GM21619 (cell line): ENCODE measurements at regions not wholly inside any gene's neighbourhood (a gene's known extent, or its start where the extent isn't known, plus 50 kb on each side); places are given as distances from the start of the nearest gene placed in this dataset.
"Not testable (repeated sequence)": the region's sequence is repeated elsewhere in the genome, so short reads cannot be mapped to it uniquely, and the experiment has no call there.

Experiments
- ATAC-seq: cut with Tn5 transposase; IDR thresholded peaks from one replicate; pipeline ENCODE4 v1.9.1; 2021; ENCODE audit not compliant: unreplicated experiment

- ATAC-seq, result no peak
Observed at GRCh38 chr7:149683181-149683580, 90.2 kb downstream of the ZNF467 start.

DNA sequence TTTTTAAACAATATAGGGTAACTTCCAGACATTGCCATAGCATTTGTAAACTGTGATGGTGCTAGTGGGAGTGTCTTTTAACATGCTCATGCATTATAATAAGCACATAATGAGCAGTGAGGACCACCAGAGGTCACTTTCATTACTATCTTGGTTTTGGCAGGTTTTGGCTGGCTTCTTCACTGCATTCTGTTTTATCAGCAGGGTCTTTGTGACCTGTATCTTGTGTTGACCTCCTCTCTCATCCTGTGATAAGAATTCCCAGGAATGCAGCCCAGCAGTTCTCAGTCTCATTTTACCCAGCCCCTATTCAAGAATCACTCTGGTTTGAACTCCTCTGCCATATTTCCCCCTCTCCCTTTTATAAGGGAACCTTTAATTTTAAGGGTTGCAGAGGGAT is 91.3 kb downstream of the ZNF467 start:
- no peak for ATAC-seq

GRCh38 chr7:149681274-149681673 is 92.1 kb downstream of the ZNF467 start:
- ATAC-seq, result no peak

- ATAC-seq, result no peak
Observed at GRCh38 chr7:149680331-149681025, 92.9 kb downstream of the ZNF467 start.

GRCh38 chr7:149674728-149675385 is 98.5 kb downstream of the ZNF467 start:
- ATAC-seq, result not testable (repeated sequence)

GRCh38 chr7:149673006-149673405 is 100.4 kb downstream of the ZNF467 start:
- no peak for ATAC-seq

DNA sequence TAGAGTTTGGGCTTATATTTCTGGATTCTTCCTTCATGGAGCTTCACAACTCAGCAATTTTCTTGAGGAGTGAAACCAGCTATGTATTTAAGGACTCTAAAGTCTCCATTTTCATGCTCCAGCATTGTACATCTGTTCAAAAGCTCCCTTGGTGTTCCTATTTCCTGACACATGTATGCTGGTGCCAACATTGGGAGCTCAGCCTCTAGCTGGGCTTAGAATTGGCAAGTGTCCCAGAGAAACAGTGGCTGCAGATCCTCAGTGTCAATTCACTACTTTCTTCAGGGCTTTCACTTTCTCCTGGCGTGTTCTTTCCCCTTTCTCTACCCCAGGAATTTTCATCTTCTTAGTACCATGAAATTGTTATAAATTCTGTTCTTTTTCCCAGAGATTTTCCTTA is 103.1 kb downstream of the ZNF467 start:
- ATAC-seq, result no peak

- ATAC-seq, result no peak
Observed at GRCh38 chr7:149669121-149669818, 104.1 kb downstream of the ZNF467 start.

DNA sequence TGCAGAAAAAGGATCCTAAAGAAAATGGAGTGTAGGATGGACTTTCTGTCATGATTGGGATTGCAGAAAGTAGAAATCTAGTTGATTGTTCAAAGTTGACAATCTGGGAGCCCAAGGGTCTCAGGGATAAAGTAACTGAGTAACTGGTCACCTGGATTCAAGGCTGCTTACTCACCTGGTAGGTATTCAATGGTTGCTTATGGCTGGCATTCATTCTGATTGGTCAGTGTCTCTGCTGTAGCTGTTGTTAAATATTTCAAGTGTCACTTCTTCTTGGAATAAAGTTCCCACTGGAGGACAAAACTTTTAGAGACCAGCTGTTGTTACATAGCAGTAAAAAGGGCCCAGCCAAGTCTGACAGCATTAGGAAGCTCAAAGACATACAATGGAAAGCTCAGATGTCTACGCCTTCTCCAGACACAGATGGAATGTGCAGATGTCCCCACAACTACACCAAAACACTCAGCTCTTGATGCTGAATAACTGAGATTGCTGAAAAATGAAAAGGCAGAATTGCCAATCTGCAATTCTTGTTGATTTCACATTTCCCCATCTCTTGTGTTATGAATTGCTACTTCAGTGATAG is 106.9 kb downstream of the ZNF467 start:
- no peak for ATAC-seq

DNA sequence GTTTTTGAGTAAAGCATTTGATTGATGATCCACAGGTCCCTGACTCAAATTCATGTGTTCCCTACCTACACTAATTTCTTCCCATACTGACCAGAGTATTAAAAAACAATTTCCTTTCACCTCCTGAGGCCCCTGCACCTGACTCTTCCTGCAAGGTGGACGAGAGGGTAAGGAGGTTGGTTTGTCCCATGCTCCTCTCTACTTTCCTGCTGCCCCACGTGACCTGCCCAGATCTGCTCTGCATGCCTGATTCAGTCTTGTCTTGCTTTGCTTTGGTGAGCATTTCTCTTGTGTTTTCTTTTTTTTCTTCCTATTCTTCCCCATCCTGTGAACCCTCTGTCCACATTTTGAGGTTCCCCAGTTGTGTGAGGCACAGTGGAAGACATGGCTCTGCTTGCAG is 107.8 kb downstream of the ZNF467 start:
- ATAC-seq, result not testable (repeated sequence)

- ATAC-seq, result no peak
Observed at GRCh38 chr7:149664666-149665065, 108.7 kb downstream of the ZNF467 start.

- no peak for ATAC-seq
Observed at GRCh38 chr7:149664176-149664575, 109.2 kb downstream of the ZNF467 start.

- ATAC-seq, result peak; percentile 82
Observed at GRCh38 chr7:149662591-149663095, 110.7 kb downstream of the ZNF467 start.

GRCh38 chr7:149655784-149656183 is 117.6 kb downstream of the ZNF467 start:
- no peak for ATAC-seq

DNA sequence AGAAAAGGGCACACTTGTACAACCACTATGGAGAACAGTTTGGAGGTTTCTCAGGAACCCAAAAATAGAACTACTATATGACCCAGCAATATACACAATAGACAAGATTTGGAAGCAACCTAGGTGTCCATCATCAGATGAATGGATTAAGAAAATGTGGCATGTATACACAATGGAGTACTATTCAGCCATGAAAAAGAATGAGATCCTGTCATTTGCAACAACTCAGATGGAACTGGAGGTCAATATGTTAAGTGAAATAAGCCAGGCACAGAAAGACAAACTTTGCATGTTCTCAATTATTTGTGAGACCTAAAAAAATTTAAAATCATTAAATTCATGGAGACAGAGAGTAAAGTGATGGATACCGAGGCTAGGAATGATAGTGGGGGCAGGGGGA is 118.8 kb downstream of the ZNF467 start:
- ATAC-seq, result no peak

GRCh38 chr7:149650190-149650589 is 123.2 kb downstream of the ZNF467 start:
- not testable (repeated sequence) for ATAC-seq

DNA sequence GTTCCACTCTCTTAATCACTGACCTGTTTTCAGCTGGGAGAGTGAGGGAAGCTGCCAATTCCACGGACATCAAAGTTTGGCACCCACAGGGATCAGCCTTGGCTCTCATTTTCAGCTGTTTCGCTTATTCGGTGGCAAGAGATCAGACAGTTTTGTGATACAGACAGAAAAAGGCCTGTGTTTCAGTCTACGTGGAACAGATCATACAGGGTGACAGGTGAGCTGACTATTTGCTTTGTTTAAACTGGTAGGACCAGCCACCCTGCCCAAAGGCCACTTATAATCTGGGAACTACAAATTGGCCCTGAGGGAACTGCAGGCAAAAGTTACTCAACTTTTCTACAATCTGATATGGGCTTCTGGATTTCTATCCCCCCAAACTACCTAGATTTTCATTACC is 128.6 kb downstream of the ZNF467 start:
- ATAC-seq, result no peak

DNA sequence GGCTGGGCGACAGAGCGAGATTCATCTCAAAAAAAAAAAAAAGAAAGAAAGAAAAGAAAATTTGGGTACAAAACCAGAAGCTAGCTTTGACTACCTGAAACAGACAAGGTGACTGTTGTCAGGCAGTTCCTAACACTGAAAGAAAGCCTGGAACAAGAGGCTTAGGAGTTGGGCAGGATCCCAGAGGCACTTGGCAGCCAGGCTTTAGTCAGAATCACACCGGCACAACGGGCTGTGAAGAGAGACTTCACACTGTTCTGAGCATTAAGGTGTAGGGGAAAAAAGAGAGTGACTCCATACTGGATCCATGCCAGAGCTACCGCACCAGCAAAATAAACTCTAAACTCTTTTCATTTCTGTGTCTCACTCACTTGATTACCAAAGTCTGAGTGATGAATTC is 130.8 kb downstream of the ZNF467 start:
- no peak for ATAC-seq

GRCh38 chr7:149638566-149639320 is 134.6 kb downstream of the ZNF467 start:
- ATAC-seq, result no peak

DNA sequence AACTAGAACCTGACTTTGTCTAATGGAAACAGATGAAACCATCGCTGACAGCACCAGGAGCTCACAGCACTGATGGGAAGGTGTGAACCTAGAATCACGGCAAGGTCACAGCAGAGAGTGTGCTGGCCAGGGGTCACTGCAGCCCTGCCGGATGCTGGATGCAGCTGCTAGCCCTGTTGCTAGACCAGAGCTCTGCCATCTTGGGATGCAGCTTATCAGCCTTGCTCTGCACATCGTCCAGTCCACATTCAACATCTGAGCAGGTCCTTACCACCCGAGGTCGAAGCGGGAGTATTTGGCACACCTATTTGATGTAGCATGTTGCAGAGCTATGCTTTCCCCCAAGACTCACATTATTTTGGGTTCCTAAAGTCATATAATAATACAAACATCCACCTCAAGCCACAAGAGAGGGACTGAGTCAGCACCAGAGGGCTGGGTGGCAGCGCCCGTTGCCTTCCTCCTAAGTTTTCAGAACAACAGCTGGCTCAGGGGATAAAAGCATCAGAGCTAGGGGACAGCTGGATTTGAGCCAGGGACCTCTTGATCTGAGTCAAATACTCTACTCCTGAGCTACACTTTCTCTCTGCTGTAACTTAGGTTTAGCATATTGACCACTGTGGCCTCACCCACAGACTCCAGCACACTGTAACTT is 135.3 kb downstream of the ZNF467 start:
- ATAC-seq, result no peak
